CD14-positive monocyte (primary cell): ENCODE measurements at regions not wholly inside any gene's neighbourhood (a gene's known extent, or its start where the extent isn't known, plus 50 kb on each side); places are given as distances from the start of the nearest gene placed in this dataset.

Source experiments
- DNase-seq, 3 donors: peaks; one replicate each; pipeline ENCODE4 v3.0.0-alpha.2; 2011 to 2022
- H2AFZ ChIP-seq: 2 replicates; pipeline ENCODE4 v1.6.0; 2012; ENCODE audit warnings: mild to moderate bottlenecking, low read depth, low read length, inconsistent platforms; ENCODE audit not compliant: insufficient read depth, poor library complexity, severe bottlenecking
- H3K27ac ChIP-seq, 2 donors: 1 replicate in 1 of 2; 2 replicates in 1 of 2; pipeline ENCODE4 v1.5.1; 2012 to 2013; ENCODE audit warnings: low read length in 2 of 2, control low read depth in 1 of 2, inconsistent platforms in 1 of 2, low read depth in 1 of 2, mild to moderate bottlenecking in 1 of 2
- H3K27me3 ChIP-seq, 2 donors: one replicate each; pipeline versions ENCODE4 v1.6.0 to v1.6.1; 2011 to 2013; ENCODE audit warnings: low read length in 2 of 2; ENCODE audit not compliant: control insufficient read depth in 2 of 2, insufficient read depth in 2 of 2
- H3K36me3 ChIP-seq, 2 donors: replicated peaks in 1 of 2; 1 replicate in 1 of 2; 2 replicates in 1 of 2; pipeline versions ENCODE4 v1.5.1 to v1.6.1; 2012 to 2013; ENCODE audit warnings: low read length in 2 of 2, control low read depth in 1 of 2, inconsistent platforms in 1 of 2, mild to moderate bottlenecking in 1 of 2; ENCODE audit not compliant: insufficient read depth in 2 of 2, control insufficient read depth in 1 of 2
- H3K4me1 ChIP-seq, 2 donors: 1 replicate in 1 of 2; 2 replicates in 1 of 2; pipeline versions ENCODE4 v1.5.1 to v1.6.1; 2012 to 2013; ENCODE audit warnings: low read length in 2 of 2, control low read depth in 1 of 2, inconsistent platforms in 1 of 2, mild to moderate bottlenecking in 1 of 2, moderate library complexity in 1 of 2; ENCODE audit not compliant: insufficient read depth in 2 of 2, control insufficient read depth in 1 of 2
- H3K4me2 ChIP-seq: replicated peaks from 2 replicates; pipeline ENCODE3; 2012; ENCODE audit warnings: low read length, moderate library complexity, mild to moderate bottlenecking; ENCODE audit not compliant: poor library complexity, severe bottlenecking; ENCODE audit errors: extremely low read depth
- H3K4me3 ChIP-seq, 3 experiments: fragments of 200-600 bp in 1 of 3; sonication (generic) in 1 of 3; replicated peaks in 1 of 3; 1 replicate in 2 of 3; 2 replicates in 1 of 3; pipeline ENCODE4 v1.5.1; 2011 to 2013; ENCODE audit warnings: low read length in 3 of 3, mild to moderate bottlenecking in 3 of 3, control low read depth in 2 of 3, low read depth in 2 of 3, inconsistent platforms in 1 of 3, moderate library complexity in 1 of 3
- H3K79me2 ChIP-seq: 2 replicates; pipeline ENCODE4 v1.6.0; 2012; ENCODE audit warnings: mild to moderate bottlenecking, control low read depth, inconsistent platforms, low read length, moderate library complexity; ENCODE audit not compliant: insufficient read depth
- H3K9ac ChIP-seq: 2 replicates; pipeline ENCODE4 v1.6.0; 2017; ENCODE audit warnings: low read length, mild to moderate bottlenecking; ENCODE audit not compliant: insufficient read depth, poor library complexity, severe bottlenecking
- H3K9me3 ChIP-seq, 2 donors: replicated peaks in 1 of 2; 1 replicate in 1 of 2; 2 replicates in 1 of 2; pipeline versions ENCODE4 v1.5.1 to v1.6.1; 2012 to 2013; ENCODE audit warnings: low read length in 2 of 2, control low read depth in 1 of 2; ENCODE audit not compliant: control insufficient read depth in 1 of 2, insufficient read depth in 1 of 2
- H4K20me1 ChIP-seq: 2 replicates; pipeline ENCODE4 v1.6.0; 2012; ENCODE audit warnings: mild to moderate bottlenecking, low read length, control low read depth, moderate library complexity; ENCODE audit not compliant: insufficient read depth
- H3K27ac Mint-ChIP-seq, 7 donors: one replicate each; pipeline ENCODE4 v1.8.0; 2020; ENCODE audit warnings: mild to moderate bottlenecking in 7 of 7, mixed read lengths in 7 of 7, moderate library complexity in 6 of 7, inconsistent platforms in 2 of 7
- H3K27me3 Mint-ChIP-seq, 3 donors: one replicate each; pipeline ENCODE4 v1.8.0; 2021 to 2022; ENCODE audit warnings: low read depth in 3 of 3, mild to moderate bottlenecking in 3 of 3, mixed read lengths in 3 of 3, moderate library complexity in 3 of 3, inconsistent platforms in 1 of 3
- H3K36me3 Mint-ChIP-seq, 2 donors: one replicate each; pipeline ENCODE4 v1.8.0; 2020; ENCODE audit warnings: mixed read lengths in 2 of 2, inconsistent platforms in 1 of 2, mild to moderate bottlenecking in 1 of 2
- H3K4me1 Mint-ChIP-seq: one replicate; pipeline ENCODE4 v1.8.0; 2020; ENCODE audit warnings: mild to moderate bottlenecking, mixed read lengths
- H3K4me3 Mint-ChIP-seq, 2 donors: one replicate each; pipeline ENCODE4 v1.8.0; 2020; ENCODE audit warnings: mild to moderate bottlenecking in 2 of 2, mixed read lengths in 2 of 2, moderate library complexity in 1 of 2
- H3K9me3 Mint-ChIP-seq, 7 donors: one replicate each; pipeline ENCODE4 v1.8.0; 2020 to 2022; ENCODE audit warnings: mixed read lengths in 7 of 7, mild to moderate bottlenecking in 6 of 7, moderate library complexity in 6 of 7, inconsistent platforms in 2 of 7
- CTCF ChIP-seq: fragments of 200-600 bp; IDR thresholded peaks from one replicate; pipeline ENCODE4 v1.8.0; 2022; ENCODE audit warnings: antibody characterized with exemption, mild to moderate bottlenecking
- WGBS: methylation state at CpG from one replicate; pipeline ENCODE4 v1.1.5; 2013; ENCODE audit warnings: missing lambda C conversion rate; ENCODE audit not compliant: insufficient coverage; 5-methylcytosine and 5-hydroxymethylcytosine counted together
- intact Hi-C, 2 donors: fragments of 100-400 bp; cut with micrococcal nuclease; formaldehyde crosslinking; loops; one replicate each; pipeline versions ENCODE4 v1.15.0 to v1.15.1; 2023

GRCh38 chr2:71804281-71804751 is 343.3 kb downstream of the CYP26B1 start:
- Mint-ChIP-seq H3K36me3 (no peaks in the 10 kb centered on the region), H3K4me1 (no peaks in the 10 kb centered on the region), H3K4me3 (no peak overlapping the region), H3K27me3 (peaks cover 2 to 4% (median 4%) of the 10 kb centered on the region in 3 donors), H3K9me3 (peaks cover 0 to 6% (median 0%) of the 10 kb centered on the region in 7 donors), H3K27ac (no peak overlapping the region)
- H3K9me3 ChIP-seq = no peaks in the 10 kb centered on the region
- intact Hi-C loops = no loop called here
- no peak overlapping the region for H3K9ac ChIP-seq
- no peaks in the 10 kb centered on the region for H3K36me3 ChIP-seq
- no CpG with 5 or more reads among the region's 3 CpGs for WGBS
- TF ChIP-seq CTCF = no peak
- no peak overlapping the region for H3K27ac ChIP-seq
- H2AFZ ChIP-seq = no peak overlapping the region
- no peak for DNase-seq
- no peak overlapping the region for H3K4me2 ChIP-seq
- no peaks in the 10 kb centered on the region for H3K27me3 ChIP-seq
- H3K4me3 ChIP-seq = no peak overlapping the region
- H4K20me1 ChIP-seq = no peaks in the 10 kb centered on the region
- H3K79me2 ChIP-seq = no peaks in the 10 kb centered on the region
- H3K4me1 ChIP-seq = no peaks in the 10 kb centered on the region

GRCh38 chr2:71803398-71803797 is 344.3 kb downstream of the CYP26B1 start:
- WGBS = 0% methylated on average over 1 of the region's 2 CpGs
- Mint-ChIP-seq H3K27me3 (peaks cover 2 to 4% (median 4%) of the 10 kb centered on the region in 3 donors), H3K4me1 (no peaks in the 10 kb centered on the region), H3K4me3 (no peak overlapping the region), H3K27ac (no peak overlapping the region), H3K9me3 (peaks cover 0 to 4% (median 0%) of the 10 kb centered on the region in 7 donors), H3K36me3 (no peaks in the 10 kb centered on the region)
- Histone ChIP-seq H3K4me1 (no peaks in the 10 kb centered on the region), H3K27ac (no peak overlapping the region), H3K27me3 (no peaks in the 10 kb centered on the region), H3K9ac (no peak overlapping the region), H3K4me3 (no peak overlapping the region), H3K4me2 (no peak overlapping the region), H3K36me3 (no peaks in the 10 kb centered on the region), H3K9me3 (no peaks in the 10 kb centered on the region), H4K20me1 (no peaks in the 10 kb centered on the region), H2AFZ (no peak overlapping the region), H3K79me2 (no peaks in the 10 kb centered on the region)
- intact Hi-C loops = no loop called here
- DNase-seq = no peak
- no peak for TF ChIP-seq CTCF
